ENCODE measurements at regions not wholly inside any gene's neighbourhood (a gene's known extent, or its start where the extent isn't known, plus 50 kb on each side); places are given as distances from the start of the nearest gene placed in this dataset.

DNA sequence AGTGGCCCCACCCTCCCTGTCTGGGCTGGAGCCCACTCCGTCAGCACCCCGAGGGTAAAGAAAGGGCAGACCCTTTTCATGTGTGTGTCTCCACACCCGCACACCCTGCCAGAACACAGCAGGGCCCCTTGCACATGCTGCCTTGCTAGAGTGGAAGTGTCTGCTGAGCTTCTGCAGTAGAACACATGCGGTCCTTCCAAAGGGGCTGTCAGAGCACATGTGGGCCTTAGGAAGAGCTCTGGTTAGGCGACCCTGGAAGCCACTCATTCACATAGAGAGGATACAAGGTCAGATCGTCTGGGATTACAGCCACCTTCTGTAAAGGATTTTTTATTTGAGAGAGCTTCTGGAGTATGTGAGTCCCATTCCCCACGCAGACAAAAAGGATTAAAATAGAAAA, 613.2 kb upstream of the RAB6C start:
- no peak for DNase-seq
- H3K27me3 Mint-ChIP-seq: no peaks in the 10 kb centered on the region
- no peaks in the 10 kb centered on the region for H3K36me3 Mint-ChIP-seq
- no peak overlapping the region for H3K4me3 Mint-ChIP-seq
- H3K9me3 Mint-ChIP-seq: no peaks in the 10 kb centered on the region
- no peaks in the 10 kb centered on the region for H3K4me1 Mint-ChIP-seq
- H3K27ac Mint-ChIP-seq: no peak overlapping the region

DNA sequence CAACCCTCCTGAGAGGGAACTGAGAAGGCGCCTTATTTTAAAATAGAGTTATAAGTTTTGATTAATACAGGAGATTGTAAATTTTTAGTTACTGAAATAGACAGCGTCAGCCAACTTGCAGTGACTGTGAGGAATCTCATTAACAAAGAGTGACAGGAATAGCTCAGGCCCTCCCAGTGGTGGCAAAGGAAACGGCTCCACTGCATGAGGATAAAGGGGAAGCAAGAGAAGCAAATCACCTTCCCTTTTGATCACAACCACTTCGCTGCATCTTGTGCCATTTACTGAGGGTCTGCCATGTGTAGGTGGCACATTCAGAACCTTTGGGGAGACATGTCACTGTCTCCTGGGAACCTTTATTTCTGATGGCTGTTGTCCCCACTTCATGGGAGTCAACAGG, 612.4 kb upstream of the RAB6C start:
- no peaks in the 10 kb centered on the region for H3K9me3 Mint-ChIP-seq
- H3K4me1 Mint-ChIP-seq: no peaks in the 10 kb centered on the region
- no peak overlapping the region for H3K27ac Mint-ChIP-seq
- DNase-seq: no peak
- no peaks in the 10 kb centered on the region for H3K36me3 Mint-ChIP-seq
- no peaks in the 10 kb centered on the region for H3K27me3 Mint-ChIP-seq
- no peak overlapping the region for H3K4me3 Mint-ChIP-seq

DNA sequence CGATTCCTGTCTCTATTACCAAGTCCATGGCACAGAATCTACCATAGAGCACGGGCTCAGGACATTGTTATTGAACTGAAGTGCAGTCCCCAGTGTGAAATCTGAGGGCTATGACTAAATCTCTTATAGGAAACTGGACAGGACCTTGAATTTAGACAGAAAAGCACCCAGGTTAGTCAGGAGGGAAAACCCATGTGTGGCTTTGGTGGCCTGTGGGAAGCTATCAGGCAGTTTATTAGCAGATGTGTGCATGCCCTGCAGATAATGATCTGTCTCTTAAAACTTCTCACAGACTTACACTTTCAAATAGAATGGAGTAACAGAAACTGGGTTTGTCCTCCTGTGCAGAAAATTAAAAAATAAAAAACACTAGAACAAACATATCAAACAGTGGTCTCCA, 610.0 kb upstream of the RAB6C start:
- H3K27ac Mint-ChIP-seq: no peak overlapping the region
- no peaks in the 10 kb centered on the region for H3K9me3 Mint-ChIP-seq
- no peaks in the 10 kb centered on the region for H3K4me1 Mint-ChIP-seq
- DNase-seq: no peak
- H3K4me3 Mint-ChIP-seq: no peak overlapping the region
- no peaks in the 10 kb centered on the region for H3K36me3 Mint-ChIP-seq
- no peaks in the 10 kb centered on the region for H3K27me3 Mint-ChIP-seq

DNA sequence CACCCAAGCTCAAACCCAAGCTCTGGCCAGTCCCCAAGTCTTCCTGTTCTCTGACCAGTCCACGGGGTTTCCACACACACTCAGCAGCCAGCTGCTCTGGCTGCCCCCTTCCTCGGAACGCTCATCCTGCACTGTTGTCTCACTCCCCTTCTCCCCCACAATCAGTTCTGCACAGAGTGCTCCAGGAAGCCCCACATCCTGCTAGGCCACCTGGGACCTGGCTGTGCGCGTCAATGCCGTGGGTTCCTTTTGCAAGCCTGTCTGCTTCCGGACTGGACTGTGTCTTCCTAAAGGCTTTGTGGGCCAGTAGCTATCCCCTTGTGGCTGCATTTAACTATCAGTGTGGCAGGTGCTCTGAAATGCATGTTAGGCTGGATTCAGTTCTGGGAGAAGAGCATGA, 605.0 kb upstream of the RAB6C start:
- H3K36me3 Mint-ChIP-seq: no peaks in the 10 kb centered on the region
- no peaks in the 10 kb centered on the region for H3K9me3 Mint-ChIP-seq
- DNase-seq: no peak
- no peaks in the 10 kb centered on the region for H3K27me3 Mint-ChIP-seq
- no peak overlapping the region for H3K27ac Mint-ChIP-seq
- H3K4me1 Mint-ChIP-seq: no peaks in the 10 kb centered on the region
- no peak overlapping the region for H3K4me3 Mint-ChIP-seq

DNA sequence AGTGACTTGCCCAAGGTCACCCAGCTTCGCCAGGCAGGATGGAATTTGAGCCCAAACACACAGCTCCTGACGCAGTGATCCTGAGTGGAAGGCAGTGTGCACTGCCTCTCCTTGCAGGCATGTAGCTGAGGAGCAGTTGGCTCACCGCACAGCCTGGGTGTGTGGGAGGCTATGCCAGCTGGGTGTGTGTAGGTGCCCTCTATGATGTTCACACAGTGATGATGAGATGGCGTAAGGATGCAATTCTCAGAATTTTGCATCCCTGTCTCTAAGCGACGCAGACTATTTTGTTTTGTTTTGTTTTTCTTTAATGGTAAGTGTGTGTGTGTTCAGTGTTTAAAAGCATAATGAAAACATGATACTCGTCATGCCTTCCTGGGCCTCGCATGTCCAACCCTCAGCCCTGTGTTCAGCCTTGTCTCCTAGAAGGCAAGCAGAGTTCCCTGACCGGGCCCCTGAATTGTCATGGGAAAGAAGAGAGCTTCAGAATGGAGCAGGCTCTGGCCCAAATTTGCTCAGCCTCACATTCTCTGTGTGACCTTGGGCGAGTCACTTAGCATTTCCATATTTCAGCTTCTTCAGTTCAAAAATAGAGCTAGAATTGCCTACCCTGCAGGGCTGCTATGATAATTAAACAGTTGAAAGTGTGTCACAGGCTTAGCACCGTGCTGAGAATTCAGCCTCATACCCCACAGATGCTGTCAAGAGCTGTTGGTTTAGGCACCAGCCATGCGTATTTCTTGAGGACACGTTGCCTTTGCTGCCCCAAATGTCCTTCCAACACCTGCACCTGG, 603.6 kb upstream of the RAB6C start:
- no peaks in the 10 kb centered on the region for H3K36me3 Mint-ChIP-seq
- H3K4me1 Mint-ChIP-seq: no peaks in the 10 kb centered on the region
- no peak overlapping the region for H3K4me3 Mint-ChIP-seq

DNA sequence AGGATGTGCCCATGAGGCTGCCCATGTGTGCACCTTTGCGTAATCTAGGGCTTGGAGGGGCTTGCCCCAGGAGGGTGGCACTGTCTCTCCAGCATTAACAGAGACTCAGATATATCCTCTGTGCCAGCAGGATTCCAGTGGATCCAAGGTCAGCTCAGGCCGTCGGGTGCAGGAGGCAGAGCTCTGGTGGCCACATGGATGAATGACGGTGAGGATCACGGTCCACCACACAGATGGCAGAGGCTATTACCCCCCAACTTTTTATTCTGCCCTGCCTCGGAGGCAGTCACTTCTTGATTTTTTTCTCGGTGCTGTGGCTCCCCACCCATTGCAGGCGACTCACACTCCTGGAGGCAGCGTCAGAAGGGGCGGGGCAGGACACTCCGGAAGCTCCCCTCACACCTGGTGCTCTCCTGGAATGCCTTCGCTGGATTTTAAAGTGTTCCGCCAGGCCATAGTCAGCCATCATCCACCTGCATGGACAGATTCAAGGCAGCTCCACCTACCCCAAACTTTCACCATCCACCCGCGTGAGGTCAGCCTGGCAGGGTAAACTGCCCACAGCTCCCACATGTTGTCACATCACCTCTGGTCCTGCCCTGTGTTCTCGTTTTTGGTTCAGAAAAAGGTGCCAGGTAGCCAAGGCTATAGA, 602.9 kb upstream of the RAB6C start:
- H3K4me1 Mint-ChIP-seq: no peaks in the 10 kb centered on the region
- H3K36me3 Mint-ChIP-seq: no peaks in the 10 kb centered on the region
- H3K4me3 Mint-ChIP-seq: no peak overlapping the region

More for the DNA sequence above, 603.6 kb upstream of the RAB6C start:
- Mint-ChIP-seq H3K27me3 (no peaks in the 10 kb centered on the region), H3K27ac (no peak overlapping the region), H3K9me3 (peaks cover 3% of the 10 kb centered on the region)
- no peak for DNase-seq

DNA sequence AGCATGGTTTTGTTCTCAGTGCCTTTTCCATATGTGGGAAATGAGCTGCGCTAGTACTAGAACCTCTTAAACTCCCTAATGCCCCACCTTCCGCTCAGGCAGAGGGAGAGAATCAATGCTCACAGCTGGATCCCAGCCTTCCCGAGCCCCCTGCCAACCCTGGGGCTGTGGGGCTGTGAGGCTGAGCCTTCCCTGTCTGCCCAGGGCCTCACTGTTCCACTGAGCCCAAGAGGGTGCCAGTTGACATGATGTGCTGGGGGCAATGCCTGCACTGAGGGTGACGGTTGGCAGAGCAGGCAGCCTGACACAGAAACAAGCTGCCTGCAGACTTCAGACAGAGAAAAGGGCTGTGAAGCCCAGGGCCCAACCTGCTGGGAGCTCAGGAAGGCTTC, 602.4 kb upstream of the RAB6C start:
- Mint-ChIP-seq H3K9me3 (peaks cover 9% of the 10 kb centered on the region), H3K27ac (no peak overlapping the region), H3K36me3 (no peaks in the 10 kb centered on the region), H3K4me1 (no peaks in the 10 kb centered on the region), H3K27me3 (no peaks in the 10 kb centered on the region), H3K4me3 (no peak overlapping the region)
- no peak for DNase-seq

More for the DNA sequence above, 602.9 kb upstream of the RAB6C start:
- DNase-seq: no peak
- Mint-ChIP-seq H3K27ac (no peak overlapping the region), H3K27me3 (no peaks in the 10 kb centered on the region), H3K9me3 (peaks cover 7% of the 10 kb centered on the region)

DNA sequence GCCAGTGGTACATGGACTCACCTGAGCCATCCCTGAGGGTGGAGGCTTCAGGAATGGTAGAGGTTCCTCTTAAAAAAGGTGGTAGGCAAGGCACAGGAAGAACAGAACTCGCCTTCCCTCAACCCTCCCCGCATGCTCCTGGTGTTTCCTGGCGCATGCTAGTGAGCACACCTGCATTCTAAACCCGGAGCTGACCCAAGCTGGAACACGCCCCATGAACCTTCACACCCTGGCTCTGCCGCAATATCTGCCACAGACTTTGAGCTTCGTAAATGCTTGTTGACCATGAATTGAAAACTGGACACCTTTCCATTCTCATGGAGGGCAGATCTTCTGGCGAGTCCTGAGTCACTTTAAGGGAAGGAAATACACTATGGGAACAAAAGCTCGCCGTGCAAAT, 601.3 kb upstream of the RAB6C start:
- DNase-seq: no peak
- H3K9me3 Mint-ChIP-seq: peaks cover 12% of the 10 kb centered on the region
- H3K4me3 Mint-ChIP-seq: no peak overlapping the region
- H3K4me1 Mint-ChIP-seq: no peaks in the 10 kb centered on the region
- no peak overlapping the region for H3K27ac Mint-ChIP-seq
- no peaks in the 10 kb centered on the region for H3K36me3 Mint-ChIP-seq
- no peaks in the 10 kb centered on the region for H3K27me3 Mint-ChIP-seq

DNA sequence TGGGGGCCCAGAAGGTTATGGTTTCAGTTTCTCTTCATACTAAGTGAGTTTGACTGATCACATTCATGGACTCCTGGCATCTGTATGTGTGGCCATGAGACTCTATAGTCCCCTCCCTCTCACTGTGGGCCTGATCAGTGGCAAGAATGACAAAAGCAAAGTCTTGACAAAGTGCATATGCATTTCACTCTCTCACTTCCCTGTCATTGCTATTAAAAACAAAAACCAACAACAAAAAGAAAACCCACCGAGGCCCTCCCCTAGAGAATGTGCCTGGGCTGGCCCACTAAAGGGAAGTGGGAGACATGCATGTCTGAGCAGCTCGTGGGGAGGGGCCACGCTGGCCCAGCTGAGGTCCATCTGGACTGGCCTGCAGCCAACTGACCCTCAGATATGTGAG, 600.1 kb upstream of the RAB6C start:
- H3K9me3 Mint-ChIP-seq: peaks cover 12% of the 10 kb centered on the region
- H3K4me1 Mint-ChIP-seq: no peaks in the 10 kb centered on the region
- no peak overlapping the region for H3K27ac Mint-ChIP-seq
- DNase-seq: no peak
- no peaks in the 10 kb centered on the region for H3K27me3 Mint-ChIP-seq
- H3K4me3 Mint-ChIP-seq: no peak overlapping the region
- no peaks in the 10 kb centered on the region for H3K36me3 Mint-ChIP-seq

DNA sequence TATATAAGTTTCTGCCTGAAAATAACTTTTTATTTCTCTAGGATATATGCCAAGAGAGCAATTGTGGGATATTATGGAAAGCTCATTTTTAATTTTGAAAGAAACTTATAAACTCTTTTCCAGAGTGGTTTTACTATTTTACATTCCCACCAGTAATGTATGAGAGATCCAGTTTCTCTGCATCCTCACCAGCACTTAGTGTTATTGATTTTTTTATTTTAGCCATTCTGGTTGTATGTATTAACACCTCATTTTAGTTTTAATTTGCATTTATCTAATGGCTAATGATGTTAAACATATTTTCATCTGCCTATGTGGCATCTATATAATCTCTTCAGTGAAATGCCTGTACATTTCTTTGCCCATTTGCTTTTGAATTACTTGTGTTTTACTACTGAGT, 597.7 kb upstream of the RAB6C start:
- DNase-seq: no peak
- peaks cover 14% of the 10 kb centered on the region for H3K9me3 Mint-ChIP-seq
- H3K4me3 Mint-ChIP-seq: no peak overlapping the region
- no peaks in the 10 kb centered on the region for H3K4me1 Mint-ChIP-seq
- peaks cover 4% of the 10 kb centered on the region for H3K27me3 Mint-ChIP-seq
- no peak overlapping the region for H3K27ac Mint-ChIP-seq
- no peaks in the 10 kb centered on the region for H3K36me3 Mint-ChIP-seq

DNA sequence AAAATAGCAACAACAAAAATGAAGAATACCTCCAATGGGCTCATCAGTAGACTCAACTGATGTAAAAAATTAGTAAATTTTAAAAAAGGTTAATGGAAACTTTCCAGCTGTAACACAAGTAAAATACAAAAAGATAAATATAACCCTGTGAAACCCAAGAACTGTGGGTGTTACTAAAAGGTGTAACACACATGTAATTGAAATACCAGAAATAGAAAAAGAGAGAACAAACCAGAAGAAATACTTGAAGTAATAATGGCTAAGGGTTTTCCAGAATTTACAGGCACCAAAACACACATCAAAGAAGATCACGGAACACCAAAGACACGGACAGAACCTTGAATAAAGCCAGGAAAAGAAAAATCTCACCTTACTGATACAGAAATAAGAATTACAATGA, 590.6 kb upstream of the RAB6C start:
- H3K4me3 Mint-ChIP-seq: no peak overlapping the region
- H3K27me3 Mint-ChIP-seq: peaks cover 17% of the 10 kb centered on the region
- DNase-seq: no peak
- H3K4me1 Mint-ChIP-seq: no peaks in the 10 kb centered on the region
- peaks cover 2% of the 10 kb centered on the region for H3K9me3 Mint-ChIP-seq
- H3K36me3 Mint-ChIP-seq: no peaks in the 10 kb centered on the region
- no peak overlapping the region for H3K27ac Mint-ChIP-seq

DNA sequence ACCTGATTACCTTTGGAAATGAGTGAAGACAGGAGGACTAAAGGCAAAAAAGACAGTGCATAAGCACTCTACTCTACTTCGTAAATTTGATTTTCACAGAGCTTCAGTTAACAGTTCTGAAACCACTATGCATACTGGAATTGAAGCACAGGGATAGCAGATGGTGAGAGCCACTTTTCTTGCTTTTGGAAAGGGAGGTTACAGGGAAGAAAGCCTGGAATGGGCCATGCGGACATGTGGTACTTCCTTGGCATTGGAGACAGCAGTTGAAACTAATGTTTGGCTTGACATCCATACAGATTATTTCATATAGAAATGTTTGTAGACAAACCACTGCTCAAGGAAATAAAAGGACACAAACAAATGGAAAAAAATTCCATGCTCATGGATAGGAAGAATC, 585.6 kb upstream of the RAB6C start:
- H3K4me3 Mint-ChIP-seq: no peak overlapping the region
- H3K9me3 Mint-ChIP-seq: no peaks in the 10 kb centered on the region
- H3K27me3 Mint-ChIP-seq: peaks cover 2% of the 10 kb centered on the region
- no peak overlapping the region for H3K27ac Mint-ChIP-seq
- no peaks in the 10 kb centered on the region for H3K4me1 Mint-ChIP-seq
- DNase-seq: no peak
- no peaks in the 10 kb centered on the region for H3K36me3 Mint-ChIP-seq

DNA sequence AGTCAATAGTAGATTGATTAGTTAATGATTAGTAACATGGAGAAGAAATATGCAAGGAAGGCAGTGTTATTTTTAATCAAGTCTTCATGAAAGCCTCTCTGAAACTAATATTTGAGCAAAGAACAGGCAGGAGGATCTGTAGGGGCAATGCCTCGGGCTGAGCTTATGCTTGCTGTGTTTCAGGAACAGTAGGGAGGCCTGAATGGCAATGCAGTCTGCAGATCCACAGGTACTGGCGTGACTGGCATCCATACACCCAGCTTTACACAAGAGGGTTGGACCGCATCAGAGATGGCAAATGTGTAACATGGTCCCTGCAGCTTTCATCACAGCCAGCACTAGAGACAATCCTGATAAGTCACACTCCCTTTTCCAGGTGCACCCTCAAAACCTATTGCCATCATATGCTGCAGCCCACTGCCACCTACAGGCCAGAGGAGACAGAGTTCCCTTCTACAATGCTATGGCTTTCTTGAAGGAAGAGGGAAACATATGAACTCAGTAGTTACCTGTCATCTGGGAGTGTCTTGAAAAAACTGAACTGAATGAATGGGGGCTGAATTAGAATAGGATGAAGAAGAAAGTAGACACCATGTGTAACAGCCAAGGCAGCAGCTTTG, 582.4 kb upstream of the RAB6C start:
- no peaks in the 10 kb centered on the region for H3K4me1 Mint-ChIP-seq
- no peaks in the 10 kb centered on the region for H3K9me3 Mint-ChIP-seq
- H3K27ac Mint-ChIP-seq: no peak overlapping the region
- H3K4me3 Mint-ChIP-seq: no peak overlapping the region
- H3K36me3 Mint-ChIP-seq: no peaks in the 10 kb centered on the region
- H3K27me3 Mint-ChIP-seq: no peaks in the 10 kb centered on the region
- DNase-seq: no peak

DNA sequence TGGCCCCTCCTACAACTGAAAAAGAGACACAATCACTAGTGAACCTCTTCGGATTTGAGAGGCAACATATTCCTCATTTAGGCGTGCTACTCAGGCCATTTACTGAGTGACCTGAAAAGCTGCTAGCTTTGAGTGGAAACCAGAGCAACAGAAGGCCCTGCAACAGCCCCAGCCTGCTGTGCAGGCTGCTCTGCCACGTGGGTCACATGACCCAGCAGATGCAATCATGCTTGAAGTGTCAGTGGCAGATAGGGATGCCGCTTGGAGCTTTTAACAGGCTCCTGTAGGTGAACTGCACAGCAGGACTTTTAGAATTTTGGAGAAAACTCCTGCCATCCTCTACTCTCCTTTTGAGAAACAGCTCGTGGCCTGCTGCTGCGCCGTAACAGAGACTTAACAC, 578.6 kb upstream of the RAB6C start:
- DNase-seq: no peak
- Mint-ChIP-seq H3K4me3 (no peak overlapping the region), H3K9me3 (no peaks in the 10 kb centered on the region), H3K27me3 (no peaks in the 10 kb centered on the region), H3K27ac (no peak overlapping the region), H3K4me1 (no peaks in the 10 kb centered on the region), H3K36me3 (no peaks in the 10 kb centered on the region)

DNA sequence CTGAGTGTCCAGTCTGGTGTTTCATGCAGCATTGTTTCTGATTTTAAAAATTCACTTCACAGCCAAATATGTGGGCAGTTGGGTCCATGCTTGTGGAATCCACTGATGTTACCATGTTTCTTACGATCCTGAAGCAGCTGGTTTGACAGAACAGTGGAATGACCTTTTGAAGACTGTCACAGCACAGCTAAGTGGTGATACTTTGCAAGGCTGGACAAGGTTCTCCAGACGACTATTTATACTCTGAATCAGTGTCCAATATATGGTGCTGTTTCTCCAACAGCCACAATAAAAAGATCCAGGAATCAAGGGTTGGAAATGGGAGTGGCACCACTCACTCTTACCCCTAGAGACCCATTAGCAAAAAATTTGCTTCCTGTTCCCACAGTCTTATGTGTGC, 577.4 kb upstream of the RAB6C start:
- H3K27ac Mint-ChIP-seq: no peak overlapping the region
- no peak for DNase-seq
- H3K27me3 Mint-ChIP-seq: no peaks in the 10 kb centered on the region
- no peak overlapping the region for H3K4me3 Mint-ChIP-seq
- H3K36me3 Mint-ChIP-seq: no peaks in the 10 kb centered on the region
- H3K9me3 Mint-ChIP-seq: no peaks in the 10 kb centered on the region
- H3K4me1 Mint-ChIP-seq: no peaks in the 10 kb centered on the region

Measured in activated naive CD8-positive, alpha-beta T cell treated with anti-CD3 and anti-CD28 coated beads for 36 hours (primary cell).